IPS-20b (cell line): ENCODE measurements at regions not wholly inside any gene's neighbourhood (a gene's known extent, or its start where the extent isn't known, plus 50 kb on each side); places are given as distances from the start of the nearest gene placed in this dataset.
"Not testable (repeated sequence)": the region's sequence is repeated elsewhere in the genome, so short reads cannot be mapped to it uniquely, and the experiment has no call there.

Experiments
- H3K27ac ChIP-seq: one replicate; pipeline ENCODE4 v1.5.1; 2013; ENCODE audit warnings: low read length
- H3K27me3 ChIP-seq: 2 replicates; pipeline ENCODE4 v1.6.1; 2013; ENCODE audit warnings: mild to moderate bottlenecking, low read length, inconsistent platforms; ENCODE audit not compliant: insufficient read depth
- H3K36me3 ChIP-seq: 2 replicates; pipeline ENCODE4 v1.6.1; 2013; ENCODE audit warnings: low read depth, mild to moderate bottlenecking, inconsistent platforms, low read length, moderate library complexity; ENCODE audit not compliant: insufficient read depth
- H3K4me1 ChIP-seq: 2 replicates; pipeline ENCODE4 v1.6.1; 2013; ENCODE audit warnings: mild to moderate bottlenecking, control low read depth, inconsistent platforms, low read length, moderate library complexity; ENCODE audit not compliant: insufficient read depth
- H3K4me3 ChIP-seq: 2 replicates; pipeline ENCODE4 v1.5.1; 2013; ENCODE audit warnings: mild to moderate bottlenecking, low read length, inconsistent platforms
- H3K9ac ChIP-seq: 2 replicates; pipeline ENCODE4 v1.6.1; 2013; ENCODE audit warnings: low read depth, mild to moderate bottlenecking, inconsistent platforms, low read length, moderate library complexity
- H3K9me3 ChIP-seq: 2 replicates; pipeline ENCODE4 v1.6.1; 2013; ENCODE audit warnings: mild to moderate bottlenecking, low read depth, low read length, inconsistent platforms; ENCODE audit not compliant: insufficient read depth

DNA sequence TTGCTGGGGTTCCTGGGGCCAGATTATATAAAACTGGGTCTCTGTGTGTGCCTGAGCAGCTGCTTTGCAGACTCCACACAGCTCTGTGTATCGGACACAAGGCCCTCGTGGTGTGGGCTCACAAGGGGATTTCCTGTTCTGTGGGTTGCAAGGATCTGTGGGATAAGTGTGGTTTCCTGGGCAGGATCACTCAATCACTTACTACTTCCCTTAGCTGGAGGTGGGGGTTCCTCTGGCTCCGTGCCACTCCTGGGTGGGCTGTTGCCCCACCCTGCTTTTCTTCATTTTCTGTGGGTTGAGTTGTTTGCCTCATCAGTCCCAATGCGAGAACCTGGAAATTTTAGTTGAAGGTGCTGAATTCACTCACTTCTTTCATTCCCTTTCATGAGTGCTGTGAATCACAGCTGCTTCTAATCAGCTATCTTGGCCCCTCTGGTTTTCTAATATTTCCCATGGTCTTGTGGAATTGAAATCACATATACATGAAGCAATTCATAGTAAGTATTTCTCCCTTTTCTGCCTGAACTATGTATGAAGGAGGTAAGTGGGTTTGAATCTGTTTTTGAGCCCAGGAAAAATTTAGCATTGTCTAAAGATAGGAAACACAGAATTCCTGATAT, 196.3 kb downstream of the DCDC2C start:
- no peaks in the 10 kb centered on the region for H3K4me1 ChIP-seq
- 0 out of 2 replicates have a peak, but pooled peaks cover 3% of the 10 kb centered on the region for H3K9me3 ChIP-seq
- no peaks in the 10 kb centered on the region for H3K36me3 ChIP-seq
- no peak overlapping the region for H3K27ac ChIP-seq
- no peak overlapping the region for H3K4me3 ChIP-seq
- no peak overlapping the region for H3K9ac ChIP-seq
- no peaks in the 10 kb centered on the region for H3K27me3 ChIP-seq

DNA sequence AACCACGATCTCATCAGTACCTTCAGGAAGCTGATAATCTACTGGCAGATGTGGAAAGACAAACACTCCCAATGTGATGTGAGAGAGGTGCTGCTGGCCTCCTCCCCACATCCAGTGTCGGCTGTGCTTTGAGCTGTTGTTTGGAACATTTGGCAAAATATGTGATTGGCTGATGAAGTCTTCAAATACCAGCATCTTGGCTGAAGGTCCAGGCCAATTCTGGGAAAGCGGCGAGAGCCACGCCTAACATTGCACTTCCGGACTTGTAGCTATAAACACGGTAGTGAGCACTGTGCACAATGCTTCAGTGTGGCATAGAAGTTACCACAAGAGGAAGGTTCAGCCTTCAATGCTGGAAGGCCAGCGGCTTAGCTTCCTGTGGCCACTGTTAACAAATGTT, 198.8 kb downstream of the DCDC2C start:
- Histone ChIP-seq H3K9me3 (peaks cover 15% of the 10 kb centered on the region), H3K27ac (no peak overlapping the region), H3K27me3 (no peaks in the 10 kb centered on the region), H3K36me3 (no peaks in the 10 kb centered on the region), H3K4me3 (no peak overlapping the region), H3K9ac (no peak overlapping the region), H3K4me1 (no peaks in the 10 kb centered on the region)

DNA sequence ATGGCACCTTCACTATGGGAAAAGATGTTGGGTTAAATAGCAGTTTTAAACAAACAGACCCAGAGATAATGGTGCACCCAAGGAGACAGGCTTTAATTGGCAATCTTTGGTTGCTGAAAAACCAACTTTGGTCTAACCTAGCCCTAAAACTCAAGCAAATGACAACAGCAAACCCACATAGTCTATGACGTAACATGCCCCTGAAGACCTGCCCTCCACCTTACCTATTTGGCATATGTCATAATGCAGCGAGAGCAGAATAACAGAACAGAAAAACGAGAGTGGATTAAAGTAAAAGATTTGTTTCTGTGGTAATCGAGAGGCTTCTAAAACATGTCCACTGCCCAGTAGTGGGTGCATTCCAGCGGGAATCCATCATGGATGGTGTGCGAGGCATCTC, 200.7 kb downstream of the DCDC2C start:
- H3K9me3 ChIP-seq, result peaks cover 29% of the 10 kb centered on the region
- no peak overlapping the region for H3K4me3 ChIP-seq
- H3K36me3 ChIP-seq, result no peaks in the 10 kb centered on the region
- no peak overlapping the region for H3K27ac ChIP-seq
- no peaks in the 10 kb centered on the region for H3K4me1 ChIP-seq
- H3K27me3 ChIP-seq, result no peaks in the 10 kb centered on the region
- H3K9ac ChIP-seq, result no peak overlapping the region

DNA sequence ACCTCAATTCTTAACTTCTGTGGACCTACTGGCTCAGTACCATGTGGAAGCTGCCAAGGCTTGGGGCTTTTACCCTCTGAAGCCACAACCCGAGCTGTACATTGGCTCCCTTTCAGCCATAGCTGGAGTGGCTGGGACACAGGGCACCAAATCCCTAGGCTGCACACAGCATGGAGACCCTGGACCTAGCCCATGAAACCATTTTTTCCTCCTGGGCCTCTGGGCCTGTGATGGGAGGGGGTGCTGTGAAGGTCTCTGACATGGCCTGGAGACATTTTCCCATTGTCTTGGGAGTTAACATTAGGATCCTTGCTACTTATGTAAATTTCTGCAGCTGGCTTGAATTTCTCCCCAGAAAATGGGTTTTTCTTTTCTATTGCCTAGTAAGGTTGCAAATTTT, 205.1 kb downstream of the DCDC2C start:
- H3K36me3 ChIP-seq, H3K4me3 ChIP-seq, H3K9ac ChIP-seq, H3K27ac ChIP-seq, H3K27me3 ChIP-seq, H3K4me1 ChIP-seq: not testable (repeated sequence)
- H3K9me3 ChIP-seq, result peaks cover 38% of the 10 kb centered on the region

DNA sequence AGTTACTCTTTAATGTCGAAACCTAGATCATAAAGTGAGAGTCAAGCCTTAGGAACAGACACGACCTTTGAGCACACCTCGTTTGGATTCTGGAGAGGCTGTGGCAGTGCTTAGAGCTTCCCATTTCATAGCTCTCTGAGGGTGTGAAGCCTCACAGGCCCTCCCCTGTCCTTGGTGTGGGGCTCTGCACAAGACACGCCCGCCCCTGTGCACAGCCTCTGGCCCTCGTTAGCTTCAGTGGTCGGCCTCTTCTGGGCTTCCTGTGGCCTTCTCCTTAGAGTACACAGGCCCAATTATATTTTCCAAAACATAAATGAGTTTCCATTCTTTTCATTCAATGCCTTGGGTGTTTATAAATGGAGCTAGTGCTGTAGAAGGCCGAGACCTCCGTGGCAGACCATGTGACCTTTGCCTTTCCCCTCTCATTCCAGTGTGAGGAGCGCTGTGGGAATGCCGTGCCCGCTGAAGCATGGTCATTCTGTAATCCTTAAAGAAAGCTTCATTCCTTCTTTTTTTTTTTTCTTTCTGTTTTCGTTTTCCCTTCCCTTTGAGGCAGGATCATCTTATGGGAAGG, 208.6 kb downstream of the DCDC2C start:
- H3K36me3 ChIP-seq, result no peaks in the 10 kb centered on the region
- H3K27ac ChIP-seq, result no peak overlapping the region
- no peak overlapping the region for H3K4me3 ChIP-seq
- H3K9me3 ChIP-seq, result peaks cover 27% of the 10 kb centered on the region
- no peaks in the 10 kb centered on the region for H3K27me3 ChIP-seq
- no peak overlapping the region for H3K9ac ChIP-seq
- no peaks in the 10 kb centered on the region for H3K4me1 ChIP-seq

DNA sequence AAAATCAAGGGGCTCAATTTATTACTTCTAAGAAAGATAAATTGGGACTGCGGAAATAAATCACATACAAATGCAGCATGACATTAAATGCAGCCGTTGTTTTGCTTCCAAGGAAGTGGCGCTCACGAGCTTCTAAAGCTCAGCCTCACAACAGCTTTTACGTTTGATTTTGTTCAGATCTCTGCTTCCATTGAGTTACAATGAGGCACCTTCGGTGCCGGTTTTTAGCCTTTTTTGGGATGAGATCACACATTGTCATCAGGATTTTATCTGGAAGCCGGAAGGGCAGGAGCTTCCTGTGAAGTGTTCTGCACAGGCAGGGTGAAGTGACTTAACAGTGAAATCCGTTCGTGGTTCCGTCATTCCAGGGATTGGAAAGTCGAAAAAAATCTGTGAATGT, 209.8 kb downstream of the DCDC2C start:
- Histone ChIP-seq H3K36me3 (no peaks in the 10 kb centered on the region), H3K4me1 (no peaks in the 10 kb centered on the region), H3K27me3 (no peaks in the 10 kb centered on the region), H3K4me3 (no peak overlapping the region), H3K9me3 (peaks cover 18% of the 10 kb centered on the region), H3K27ac (no peak overlapping the region), H3K9ac (no peak overlapping the region)

DNA sequence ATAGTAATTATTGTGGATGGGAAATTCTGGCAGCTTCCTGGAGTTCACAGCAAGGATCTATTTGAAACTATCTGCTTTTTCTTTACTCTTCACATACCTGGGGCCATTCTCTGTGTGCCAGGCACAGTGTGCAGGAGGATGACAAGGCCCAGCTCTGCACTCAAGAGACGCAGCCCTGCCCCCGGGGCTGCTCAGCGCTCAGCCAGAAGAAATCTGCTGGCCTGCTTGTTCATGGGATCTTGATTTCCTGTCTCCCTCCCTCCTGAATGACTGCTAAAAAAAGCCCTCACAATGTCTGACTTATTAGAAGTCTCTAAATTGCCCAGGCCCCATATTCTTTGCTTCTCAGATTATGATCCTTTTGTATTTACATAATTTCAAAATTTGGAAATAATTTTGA, 210.9 kb downstream of the DCDC2C start:
- peaks cover 8% of the 10 kb centered on the region for H3K9me3 ChIP-seq
- H3K4me1 ChIP-seq, result no peaks in the 10 kb centered on the region
- H3K4me3 ChIP-seq, result no peak overlapping the region
- H3K27ac ChIP-seq, result no peak overlapping the region
- H3K27me3 ChIP-seq, result no peaks in the 10 kb centered on the region
- no peaks in the 10 kb centered on the region for H3K36me3 ChIP-seq
- H3K9ac ChIP-seq, result no peak overlapping the region

DNA sequence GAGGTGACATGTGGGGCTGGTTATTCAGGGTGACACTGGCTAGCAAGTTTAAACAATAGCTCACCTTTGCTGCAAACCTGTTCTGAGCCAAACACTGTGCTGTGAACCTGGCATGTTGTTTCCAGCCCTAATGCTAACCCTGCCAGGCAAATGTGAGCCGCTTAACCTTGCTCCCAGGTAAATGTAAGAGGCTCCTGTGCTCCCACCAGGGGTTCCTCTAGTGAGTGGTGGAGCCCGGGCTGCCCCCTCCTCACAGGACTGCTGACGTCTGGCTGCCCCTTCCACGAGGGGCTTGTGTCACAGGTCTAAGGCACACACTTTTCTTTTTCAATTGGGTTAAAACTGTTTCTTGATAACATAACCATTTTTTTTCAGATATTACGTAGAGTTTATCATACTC, 223.7 kb downstream of the DCDC2C start:
- H3K4me3 ChIP-seq, result no peak overlapping the region
- H3K9ac ChIP-seq, result no peak overlapping the region
- H3K27ac ChIP-seq, result no peak overlapping the region
- H3K9me3 ChIP-seq, result no peaks in the 10 kb centered on the region
- H3K36me3 ChIP-seq, result no peaks in the 10 kb centered on the region
- H3K4me1 ChIP-seq, result no peaks in the 10 kb centered on the region
- no peaks in the 10 kb centered on the region for H3K27me3 ChIP-seq

DNA sequence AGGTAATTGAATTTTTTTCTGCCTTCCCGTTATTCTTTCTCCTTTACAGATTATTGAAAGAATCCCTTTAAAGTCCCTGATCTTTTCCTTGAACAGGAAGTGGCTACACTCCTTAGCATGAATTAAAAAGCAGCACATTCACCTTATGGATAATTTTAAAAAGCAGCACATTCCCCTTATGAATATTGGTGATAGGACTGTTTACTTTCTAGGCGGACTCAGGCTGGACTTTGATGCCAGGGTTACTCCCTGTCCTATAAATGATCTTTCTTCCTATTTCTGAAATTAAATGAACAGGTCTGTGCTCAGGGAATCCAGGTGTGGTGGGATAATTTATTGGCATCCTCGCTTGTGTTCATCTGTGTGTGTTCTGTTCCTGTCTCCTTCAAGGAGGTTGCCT, 226.0 kb downstream of the DCDC2C start:
- Histone ChIP-seq H3K27ac (no peak overlapping the region), H3K4me1 (no peaks in the 10 kb centered on the region), H3K9me3 (no peaks in the 10 kb centered on the region), H3K27me3 (no peaks in the 10 kb centered on the region), H3K4me3 (no peak overlapping the region), H3K9ac (no peak overlapping the region), H3K36me3 (no peaks in the 10 kb centered on the region)

DNA sequence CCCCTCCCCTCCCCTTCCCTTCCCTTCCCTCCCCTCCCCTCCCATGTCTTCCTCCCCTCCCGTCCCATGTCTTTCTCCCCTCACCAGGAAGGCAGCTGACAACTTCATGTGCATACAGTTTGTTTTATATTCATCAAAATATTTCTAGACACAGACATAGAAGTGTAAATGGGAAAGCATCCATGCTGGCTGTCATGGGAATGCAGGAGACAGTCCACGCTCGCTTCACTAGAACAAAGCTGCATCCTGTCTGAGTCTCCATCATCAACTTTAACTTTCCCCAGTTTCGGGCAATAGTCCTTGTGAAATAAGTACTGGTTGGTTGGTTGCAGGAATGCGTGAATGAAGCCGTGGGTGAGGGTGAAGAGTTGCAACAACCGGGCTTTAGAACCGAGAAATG, 226.9 kb downstream of the DCDC2C start:
- Histone ChIP-seq H3K4me3 (no peak overlapping the region), H3K9ac (no peak overlapping the region), H3K9me3 (no peaks in the 10 kb centered on the region), H3K27me3 (no peaks in the 10 kb centered on the region), H3K4me1 (no peaks in the 10 kb centered on the region), H3K27ac (no peak overlapping the region), H3K36me3 (no peaks in the 10 kb centered on the region)

DNA sequence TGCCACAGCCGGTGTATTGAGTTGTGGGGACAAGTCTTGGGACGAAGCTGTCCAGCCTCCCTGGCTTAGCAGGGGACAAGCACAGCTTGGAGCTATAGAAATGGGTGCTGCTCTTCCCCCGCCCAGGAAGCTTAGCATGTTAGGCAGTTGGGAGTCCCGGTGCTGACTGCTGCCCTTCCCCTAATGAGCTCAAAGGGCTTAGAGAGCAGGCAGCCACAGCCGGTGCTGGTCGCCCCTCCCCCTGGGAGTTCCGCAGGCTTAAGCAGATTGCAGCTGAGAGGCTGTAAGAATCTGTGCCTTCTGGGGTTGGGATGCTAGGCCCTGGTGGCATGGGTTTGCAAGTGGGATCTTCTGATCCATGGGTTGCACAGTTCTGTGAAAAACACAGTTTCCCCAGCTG, 237.3 kb downstream of the DCDC2C start:
- H3K4me3 ChIP-seq, result no peak overlapping the region
- H3K36me3 ChIP-seq, result no peaks in the 10 kb centered on the region
- H3K9me3 ChIP-seq, result no peaks in the 10 kb centered on the region
- no peak overlapping the region for H3K9ac ChIP-seq
- H3K27me3 ChIP-seq, result no peaks in the 10 kb centered on the region
- no peak overlapping the region for H3K27ac ChIP-seq
- no peaks in the 10 kb centered on the region for H3K4me1 ChIP-seq

DNA sequence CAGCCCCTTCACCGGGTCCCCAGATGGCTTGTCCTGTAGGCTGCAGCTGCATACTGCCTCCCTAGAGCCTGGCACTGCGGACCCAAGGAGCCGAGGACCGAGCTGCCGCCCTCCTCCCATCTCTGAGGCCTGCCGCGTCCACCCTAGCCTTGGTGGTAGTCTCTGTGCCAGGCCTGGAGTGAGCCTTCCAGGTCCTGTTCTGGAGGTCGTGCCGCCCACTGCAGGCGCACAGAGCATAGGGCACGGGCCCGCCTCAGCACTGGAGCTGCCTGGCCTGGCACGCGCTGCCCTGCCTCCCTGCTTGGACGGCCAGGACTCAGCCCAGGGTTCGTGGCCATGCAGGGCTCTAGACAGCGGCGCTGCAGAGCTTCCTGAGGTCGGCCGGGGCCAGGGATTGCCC, 239.5 kb downstream of the DCDC2C start:
- no peak overlapping the region for H3K27ac ChIP-seq
- H3K9me3 ChIP-seq, result no peaks in the 10 kb centered on the region
- no peaks in the 10 kb centered on the region for H3K4me1 ChIP-seq
- H3K27me3 ChIP-seq, result no peaks in the 10 kb centered on the region
- H3K36me3 ChIP-seq, result no peaks in the 10 kb centered on the region
- H3K4me3 ChIP-seq, result no peak overlapping the region
- H3K9ac ChIP-seq, result no peak overlapping the region
